Mesothelial cell of epicardium (in vitro differentiated cells): ENCODE measurements at regions not wholly inside any gene's neighbourhood (a gene's known extent, or its start where the extent isn't known, plus 50 kb on each side); places are given as distances from the start of the nearest gene placed in this dataset.
A peak's percentile ranks its signal among the peaks of the same experiment; 100 is the strongest.

Experiments
- DNase-seq, 2 experiments: peaks; one replicate each; pipeline ENCODE4 v3.0.0; 2021; ENCODE audit warnings: low spot score in 2 of 2; ENCODE audit not compliant: unreplicated experiment in 2 of 2
- H3K27ac Mint-ChIP-seq: 2 replicates; pipeline ENCODE4 v1.8.0; 2021; ENCODE audit warnings: mixed read lengths
- H3K27me3 Mint-ChIP-seq: 2 replicates; pipeline ENCODE4 v1.8.0; 2021; ENCODE audit warnings: low read depth, mixed read lengths
- H3K36me3 Mint-ChIP-seq: 2 replicates; pipeline ENCODE4 v1.8.0; 2021; ENCODE audit warnings: mixed read lengths
- H3K4me1 Mint-ChIP-seq: 2 replicates; pipeline ENCODE4 v1.8.0; 2021; ENCODE audit warnings: mixed read lengths
- H3K4me3 Mint-ChIP-seq: 2 replicates; pipeline ENCODE4 v1.8.0; 2021; ENCODE audit warnings: mild to moderate bottlenecking, moderate library complexity, mixed read lengths
- H3K9me3 Mint-ChIP-seq: 2 replicates; pipeline ENCODE4 v1.8.0; 2021; ENCODE audit warnings: mixed read lengths
- CTCF ChIP-seq: fragments of 200-600 bp; sonication (generic); IDR thresholded peaks from one replicate; pipeline ENCODE4 v1.5.0; 2021; ENCODE audit warnings: antibody characterized with exemption; ENCODE audit not compliant: unreplicated experiment

DNA sequence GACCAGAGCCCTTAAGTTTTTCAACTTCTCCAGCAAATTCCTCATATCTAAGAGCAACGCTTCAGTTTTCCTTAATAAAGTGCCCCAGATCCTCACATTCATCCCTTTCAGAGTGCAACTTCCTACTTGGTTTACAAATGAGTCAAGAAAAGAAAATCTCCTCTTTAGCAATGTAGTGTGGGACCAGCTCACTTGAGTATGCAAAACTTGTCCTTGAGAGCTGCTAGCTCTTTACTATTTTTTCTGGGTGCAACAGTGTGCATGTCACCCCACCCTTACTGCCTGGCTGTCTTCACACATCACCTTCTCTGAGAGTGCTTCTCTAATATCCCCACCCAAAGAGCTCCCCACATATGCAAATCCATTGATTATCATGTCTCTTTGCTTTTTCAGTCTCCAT lies 203.1 kb upstream of the CAMK1G start:
- Mint-ChIP-seq H3K27ac (no peak overlapping the region), H3K36me3 (no peaks in the 10 kb centered on the region), H3K4me3 (no peak overlapping the region), H3K4me1 (peaks cover 66% of the 10 kb centered on the region), H3K27me3 (no peaks in the 10 kb centered on the region), H3K9me3 (no peaks in the 10 kb centered on the region)
- DNase-seq, result no peak
- TF ChIP-seq CTCF, result no peak

DNA sequence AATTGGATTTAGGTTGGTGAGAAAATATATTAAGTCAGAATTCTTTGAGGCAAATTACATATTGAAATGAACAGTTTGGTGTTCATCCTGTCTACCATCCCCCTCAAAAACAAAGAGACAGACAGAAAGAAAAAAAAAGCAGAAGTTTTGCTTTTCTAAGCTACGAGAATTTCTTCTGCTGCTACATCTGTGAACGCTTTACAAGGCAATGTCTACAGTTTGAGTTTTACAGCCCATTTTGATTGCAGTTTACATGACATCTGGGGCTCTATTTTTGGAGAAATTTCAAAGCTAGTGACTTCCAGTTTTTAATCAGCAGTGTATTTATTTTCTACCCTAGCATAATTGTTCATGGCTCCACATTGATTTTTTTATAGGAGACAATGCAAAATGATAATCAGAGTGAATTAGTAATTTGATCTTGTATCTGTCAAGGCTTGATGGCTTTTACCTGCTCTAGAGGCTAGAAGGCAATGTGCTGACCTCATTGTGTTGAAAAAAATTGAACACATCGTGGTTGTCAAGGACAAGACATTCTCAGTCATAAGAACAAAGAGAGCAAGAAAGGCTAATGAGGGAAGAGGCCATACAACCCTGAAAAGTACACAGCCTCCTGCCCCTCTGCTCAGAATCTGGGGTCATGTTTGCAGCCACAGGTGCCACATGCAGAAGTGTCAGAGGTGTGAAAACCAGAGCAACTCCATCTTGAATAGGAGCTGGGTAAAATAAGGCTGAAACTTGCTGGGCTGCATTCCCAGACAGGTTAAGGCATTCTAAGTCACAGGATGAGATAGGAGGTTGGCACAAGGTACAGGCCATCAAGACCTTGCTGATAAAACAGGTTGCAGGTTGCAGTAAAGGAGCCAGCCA lies 201.0 kb upstream of the CAMK1G start:
- H3K9me3 Mint-ChIP-seq, result no peaks in the 10 kb centered on the region
- no peaks in the 10 kb centered on the region for H3K36me3 Mint-ChIP-seq
- DNase-seq, result no peak
- H3K4me1 Mint-ChIP-seq, result peaks cover 63% of the 10 kb centered on the region
- no peaks in the 10 kb centered on the region for H3K27me3 Mint-ChIP-seq
- peak overlapping the region; percentile 28 for H3K27ac Mint-ChIP-seq
- no peak overlapping the region for H3K4me3 Mint-ChIP-seq
- no peak for TF ChIP-seq CTCF

DNA sequence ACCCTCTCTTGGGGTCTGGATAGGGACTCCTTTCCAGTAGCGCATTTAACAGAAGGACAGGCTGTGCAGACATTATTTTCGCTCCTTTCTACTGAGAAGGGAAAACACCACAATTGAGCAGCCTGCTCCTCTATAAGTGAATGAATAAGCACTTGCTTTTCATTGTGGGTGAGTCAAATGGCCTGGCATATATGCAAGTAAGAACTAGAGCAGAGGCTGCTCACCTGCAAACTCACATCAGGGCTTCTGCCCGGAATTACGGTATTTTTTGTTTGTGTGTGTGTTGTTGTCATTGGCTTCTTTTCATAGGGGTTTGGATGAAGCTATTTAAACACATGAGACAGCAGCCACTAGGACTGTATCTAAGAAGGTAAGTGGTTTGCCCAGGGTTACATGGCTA lies 200.1 kb upstream of the CAMK1G start:
- H3K27me3 Mint-ChIP-seq, result no peaks in the 10 kb centered on the region
- DNase-seq, result no peak
- H3K36me3 Mint-ChIP-seq, result no peaks in the 10 kb centered on the region
- peak overlapping the region; percentile 89 for H3K27ac Mint-ChIP-seq
- H3K4me3 Mint-ChIP-seq, result no peak overlapping the region
- no peak for TF ChIP-seq CTCF
- no peaks in the 10 kb centered on the region for H3K9me3 Mint-ChIP-seq
- peaks cover 62% of the 10 kb centered on the region for H3K4me1 Mint-ChIP-seq

DNA sequence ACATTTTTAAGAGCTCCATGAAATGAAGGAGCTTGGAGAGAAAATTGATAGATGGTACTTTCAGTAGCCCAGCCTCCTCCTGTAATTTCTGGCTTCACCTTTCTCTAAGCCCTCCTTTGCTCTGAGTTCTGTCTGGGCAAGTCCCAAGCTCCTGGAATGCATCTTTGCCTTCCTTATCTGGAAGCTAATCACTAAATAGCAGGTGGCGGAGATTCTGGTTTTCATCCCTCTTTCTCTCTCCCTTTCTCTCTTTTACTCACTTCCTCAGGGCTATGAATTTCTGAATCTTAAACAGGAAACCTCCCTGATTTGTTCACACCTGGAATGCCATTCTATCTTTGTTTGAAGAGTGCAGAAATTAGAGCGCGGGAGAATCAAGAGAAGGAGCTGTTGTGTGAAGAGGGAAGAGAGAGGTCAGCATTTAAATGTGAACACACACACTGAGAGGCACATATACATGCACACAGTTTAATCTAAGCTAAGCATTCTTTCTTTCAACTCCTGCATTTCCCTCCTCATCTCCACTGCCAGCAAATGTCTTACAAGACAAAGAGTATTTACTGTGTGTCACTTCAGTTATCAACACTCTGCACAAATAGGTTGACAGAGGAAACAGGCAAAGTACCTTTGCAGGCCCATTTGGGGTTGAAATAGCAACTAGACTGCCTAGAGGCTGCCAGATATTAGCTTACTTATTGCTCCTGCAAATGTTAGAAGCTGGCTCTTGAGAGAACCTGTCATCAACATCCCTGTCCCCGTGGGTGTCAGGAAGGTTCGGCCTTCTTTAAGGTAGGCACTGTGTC lies 199.4 kb upstream of the CAMK1G start:
- TF ChIP-seq CTCF, result no peak
- no peaks in the 10 kb centered on the region for H3K27me3 Mint-ChIP-seq
- H3K4me3 Mint-ChIP-seq, result no peak overlapping the region
- H3K36me3 Mint-ChIP-seq, result no peaks in the 10 kb centered on the region
- H3K27ac Mint-ChIP-seq, result peak overlapping the region; percentile 89
- H3K9me3 Mint-ChIP-seq, result no peaks in the 10 kb centered on the region
- no peak for DNase-seq
- H3K4me1 Mint-ChIP-seq, result peaks cover 63% of the 10 kb centered on the region

DNA sequence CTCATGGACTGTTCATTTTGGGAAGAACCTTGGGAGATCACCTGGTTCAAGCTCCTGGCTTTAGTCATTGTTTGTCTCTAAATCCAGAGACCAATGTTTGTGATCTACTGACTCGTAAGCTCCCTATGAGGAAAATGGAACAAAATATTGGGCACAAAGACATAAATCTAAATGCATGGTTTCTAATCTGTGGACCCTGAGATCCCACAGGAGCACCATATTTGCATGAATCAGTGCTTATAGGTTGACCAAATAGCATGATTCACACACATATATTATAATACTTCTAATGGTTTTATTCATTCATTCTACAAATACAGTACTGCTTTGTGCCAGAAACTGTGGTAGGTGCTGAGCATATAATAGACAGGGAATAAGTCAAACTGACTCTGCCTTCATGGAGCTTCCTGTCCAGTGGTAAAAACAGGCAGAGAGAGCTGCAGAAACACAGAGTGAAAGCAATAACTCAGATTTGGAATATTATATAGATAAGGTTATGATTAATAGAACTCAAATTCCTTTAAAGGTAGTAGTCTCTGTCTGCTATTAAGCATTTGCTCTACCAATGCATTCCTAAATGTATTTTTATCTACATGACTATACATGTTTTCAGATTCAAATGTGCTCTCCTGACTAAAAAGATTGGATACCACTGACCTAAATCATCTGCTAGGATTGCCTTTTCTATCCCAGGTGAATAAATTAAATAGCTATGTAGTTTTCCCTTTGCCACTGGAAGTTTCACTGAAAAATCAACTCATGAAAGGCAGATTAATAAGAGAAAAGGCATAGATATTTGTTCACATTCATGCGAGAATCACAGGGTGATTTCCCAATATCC lies 198.6 kb upstream of the CAMK1G start:
- Mint-ChIP-seq H3K27me3 (no peaks in the 10 kb centered on the region), H3K4me3 (no peak overlapping the region), H3K9me3 (no peaks in the 10 kb centered on the region), H3K4me1 (peaks cover 57% of the 10 kb centered on the region), H3K27ac (peak overlapping the region; percentile 89), H3K36me3 (no peaks in the 10 kb centered on the region)
- no peak for TF ChIP-seq CTCF
- no peak for DNase-seq
